ENCODE measurements at regions not wholly inside any gene's neighbourhood (a gene's known extent, or its start where the extent isn't known, plus 50 kb on each side); places are given as distances from the start of the nearest gene placed in this dataset.

- DNase-seq (ENCODE audit: low read depth in 2 of 3, low spot score in 1 of 3), result no peak
These were observed 169.9 kb upstream of the LDB2 start for GRCh38 chr4:17068392-17068791.

- DNase-seq (ENCODE audit: low read depth in 2 of 3, low spot score in 1 of 3), result no peak
These were observed 168.5 kb upstream of the LDB2 start for GRCh38 chr4:17066972-17067371.

GRCh38 chr4:17066236-17066635 lies 167.8 kb upstream of the LDB2 start:
- DNase-seq (ENCODE audit: low read depth in 2 of 3, low spot score in 1 of 3), result no peak

- DNase-seq (ENCODE audit: low read depth in 2 of 3, low spot score in 1 of 3), result no peak
These were observed 167.4 kb upstream of the LDB2 start for GRCh38 chr4:17065821-17066220.

GRCh38 chr4:17064959-17065358 lies 166.5 kb upstream of the LDB2 start:
- no peak for DNase-seq (ENCODE audit: low read depth in 2 of 3, low spot score in 1 of 3)

- no peak for DNase-seq (ENCODE audit: low read depth in 2 of 3, low spot score in 1 of 3)
These were observed 165.4 kb upstream of the LDB2 start for GRCh38 chr4:17063888-17064287.

GRCh38 chr4:17060230-17060629 lies 161.8 kb upstream of the LDB2 start:
- DNase-seq (ENCODE audit: low read depth in 2 of 3, low spot score in 1 of 3), result no peak

GRCh38 chr4:17058916-17059741 lies 160.7 kb upstream of the LDB2 start:
- DNase-seq (ENCODE audit: low read depth in 2 of 3, low spot score in 1 of 3), result no peak

- DNase-seq (ENCODE audit: low read depth in 2 of 3, low spot score in 1 of 3), result no peak
These were observed 160.1 kb upstream of the LDB2 start for GRCh38 chr4:17058536-17058915.

- DNase-seq (ENCODE audit: low read depth in 2 of 3, low spot score in 1 of 3), result no peak
These were observed 158.6 kb upstream of the LDB2 start for GRCh38 chr4:17057035-17057434.

GRCh38 chr4:17055788-17056187 lies 157.3 kb upstream of the LDB2 start:
- DNase-seq (ENCODE audit: low read depth in 2 of 3, low spot score in 1 of 3), result no peak

GRCh38 chr4:17045866-17046265 lies 147.4 kb upstream of the LDB2 start:
- DNase-seq (ENCODE audit: low read depth in 2 of 3, low spot score in 1 of 3), result no peak

GRCh38 chr4:17038510-17039176 lies 140.2 kb upstream of the LDB2 start:
- DNase-seq (ENCODE audit: low read depth in 2 of 3, low spot score in 1 of 3), result no peak

GRCh38 chr4:17033768-17034181 lies 135.3 kb upstream of the LDB2 start:
- no peak for DNase-seq (ENCODE audit: low read depth in 2 of 3, low spot score in 1 of 3)

GRCh38 chr4:17033025-17033767 lies 134.8 kb upstream of the LDB2 start:
- no peak for DNase-seq (ENCODE audit: low read depth in 2 of 3, low spot score in 1 of 3)

- DNase-seq (ENCODE audit: low read depth in 2 of 3, low spot score in 1 of 3), result no peak
These were observed 132.1 kb upstream of the LDB2 start for GRCh38 chr4:17030543-17030942.

- DNase-seq (ENCODE audit: low read depth in 2 of 3, low spot score in 1 of 3), result no peak
These were observed 131.5 kb upstream of the LDB2 start for GRCh38 chr4:17029964-17030363.

GRCh38 chr4:17029432-17029831 lies 131.0 kb upstream of the LDB2 start:
- no peak for DNase-seq (ENCODE audit: low read depth in 2 of 3, low spot score in 1 of 3)

- DNase-seq (ENCODE audit: low read depth in 2 of 3, low spot score in 1 of 3), result no peak
These were observed 129.1 kb upstream of the LDB2 start for GRCh38 chr4:17027495-17027894.

- DNase-seq (ENCODE audit: low read depth in 2 of 3, low spot score in 1 of 3), result no peak
These were observed 126.0 kb upstream of the LDB2 start for GRCh38 chr4:17024425-17024824.

GRCh38 chr4:17020901-17021300 lies 122.5 kb upstream of the LDB2 start:
- DNase-seq (ENCODE audit: low read depth in 2 of 3, low spot score in 1 of 3), result no peak

- no peak for DNase-seq (ENCODE audit: low read depth in 2 of 3, low spot score in 1 of 3)
These were observed 122.0 kb upstream of the LDB2 start for GRCh38 chr4:17020451-17020850.
